H1 (cell line): ENCODE measurements at regions not wholly inside any gene's neighbourhood (a gene's known extent, or its start where the extent isn't known, plus 50 kb on each side); places are given as distances from the start of the nearest gene placed in this dataset.

Experiments
- CTCF ChIA-PET: fragments of 300-600 bp; sonication (Branson Sonifier 250); formaldehyde crosslinking; loops from one replicate; lab custom pipeline; 2021; ENCODE audit not compliant: partially characterized antibody; lab: Charles Lee
- POLR2A ChIA-PET: fragments of 300-600 bp; sonication (Branson Sonifier 250); formaldehyde crosslinking; loops from one replicate; lab custom pipeline; 2021; ENCODE audit warnings: inconsistent platforms; ENCODE audit not compliant: partially characterized antibody; lab: Charles Lee
- DNase-seq, 2 experiments: peaks; one replicate each; pipeline versions ENCODE4 v3.0.0 to v3.0.0-alpha.2; 2010 to 2022; ENCODE audit warnings: low spot score in 2 of 2, low read depth in 1 of 2, mixed read lengths in 1 of 2
- FAIRE-seq: peaks from 2 replicates; lab custom pipeline; 2011; peaks lifted over from hg19 to GRCh38; lab: Jason Lieb, UNC
- H2AFZ ChIP-seq: 2 replicates; pipeline ENCODE4 v1.8.1; 2012; ENCODE audit warnings: low read length, inconsistent platforms
- H2AK5ac ChIP-seq: 2 replicates; pipeline ENCODE4 v1.6.1; 2013; ENCODE audit warnings: low read depth, low read length
- H2BK120ac ChIP-seq: replicated peaks from 2 replicates; pipeline ENCODE3; 2013; ENCODE audit warnings: low read depth, low read length, inconsistent platforms
- H2BK12ac ChIP-seq: 2 replicates; pipeline ENCODE4 v1.6.1; 2013; ENCODE audit warnings: low read depth, low read length
- H2BK15ac ChIP-seq: 2 replicates; pipeline ENCODE4 v1.6.1; 2013; ENCODE audit warnings: low read length
- H2BK20ac ChIP-seq: 2 replicates; pipeline ENCODE4 v1.6.1; 2013; ENCODE audit warnings: low read length
- H2BK5ac ChIP-seq: 2 replicates; pipeline ENCODE4 v1.6.1; 2013; ENCODE audit warnings: low read depth, low read length
- H3K14ac ChIP-seq: 2 replicates; pipeline ENCODE4 v1.6.1; 2013; ENCODE audit warnings: inconsistent platforms; ENCODE audit not compliant: insufficient read length
- H3K18ac ChIP-seq: 2 replicates; pipeline ENCODE4 v1.6.1; 2013; ENCODE audit warnings: low read length; ENCODE audit errors: extremely low read depth
- H3K23ac ChIP-seq: 2 replicates; pipeline ENCODE4 v1.6.1; 2013; ENCODE audit warnings: inconsistent platforms; ENCODE audit not compliant: insufficient read length
- H3K23me2 ChIP-seq: 2 replicates; pipeline ENCODE4 v1.6.1; 2013; ENCODE audit warnings: low read depth, low read length
- H3K27ac ChIP-seq: 2 replicates; pipeline ENCODE4 v1.6.1; 2011; ENCODE audit warnings: low read depth, low read length, inconsistent platforms
- H3K27me3 ChIP-seq, 4 experiments: replicated peaks in 1 of 4; 1 replicate in 1 of 4; 2 replicates in 3 of 4; pipeline versions ENCODE4 v1.6.1 to v1.8.1; 2011 to 2013; ENCODE audit warnings: low read length in 3 of 4, mild to moderate bottlenecking in 3 of 4, inconsistent platforms in 2 of 4, mixed read lengths in 2 of 4, moderate library complexity in 1 of 4; ENCODE audit not compliant: control insufficient read depth in 3 of 4, insufficient read depth in 3 of 4; ENCODE audit errors: extremely low read depth in 1 of 4
- H3K36me3 ChIP-seq, 4 experiments: 2 replicates each; pipeline versions ENCODE4 v1.6.1 to v1.8.1; 2011 to 2013; ENCODE audit warnings: mild to moderate bottlenecking in 4 of 4, low read length in 3 of 4, moderate library complexity in 2 of 4, control low read depth in 1 of 4, inconsistent platforms in 1 of 4; ENCODE audit not compliant: insufficient read depth in 4 of 4, control insufficient read depth in 2 of 4
- H3K4ac ChIP-seq: replicated peaks from 2 replicates; pipeline ENCODE3; 2013; ENCODE audit warnings: low read length, low read depth, mixed read lengths, inconsistent platforms; ENCODE audit not compliant: insufficient read length
- H3K4me1 ChIP-seq, 4 experiments: replicated peaks in 1 of 4; 1 replicate in 1 of 4; 2 replicates in 3 of 4; pipeline versions ENCODE4 v1.6.1 to v1.8.1; 2011 to 2013; ENCODE audit warnings: low read length in 3 of 4, inconsistent platforms in 2 of 4, mixed read lengths in 1 of 4; ENCODE audit not compliant: insufficient read depth in 4 of 4, control insufficient read depth in 3 of 4
- H3K4me2 ChIP-seq, 2 experiments: 2 replicates each; pipeline versions ENCODE4 v1.6.1 to v1.8.1; 2011 to 2013; ENCODE audit warnings: low read depth in 2 of 2, low read length in 2 of 2, control low read depth in 1 of 2, inconsistent platforms in 1 of 2, mild to moderate bottlenecking in 1 of 2; ENCODE audit not compliant: insufficient read depth in 1 of 2
- H3K4me3 ChIP-seq, 4 experiments: fragments of 200-600, 300-600 bp in 1 of 4; sonication (generic), shearing (Covaris generic), sonication (Bioruptor Twin) in 1 of 4; 2 replicates each; pipeline versions ENCODE4 v1.5.1 to v1.8.1; 2011 to 2016; ENCODE audit warnings: low read length in 4 of 4, low read depth in 3 of 4, control low read depth in 2 of 4, inconsistent platforms in 2 of 4, mild to moderate bottlenecking in 2 of 4, mixed read lengths in 1 of 4, moderate library complexity in 1 of 4; ENCODE audit not compliant: insufficient read depth in 2 of 4; ENCODE audit errors: extremely low read depth in 1 of 4
- H3K56ac ChIP-seq: replicated peaks from 2 replicates; pipeline ENCODE3; 2013; ENCODE audit warnings: low read depth, mild to moderate bottlenecking, mixed read lengths, low read length, inconsistent platforms; ENCODE audit not compliant: insufficient read length
- H3K79me1 ChIP-seq: 2 replicates; pipeline ENCODE4 v1.6.1; 2013; ENCODE audit warnings: low read depth, low read length, control low read depth
- H3K79me2 ChIP-seq, 2 experiments: 2 replicates each; pipeline versions ENCODE4 v1.6.1 to v1.8.1; 2012 to 2013; ENCODE audit warnings: low read length in 2 of 2, mild to moderate bottlenecking in 2 of 2, inconsistent platforms in 1 of 2; ENCODE audit not compliant: insufficient read depth in 2 of 2, control insufficient read depth in 1 of 2
- H3K9ac ChIP-seq, 4 experiments: replicated peaks in 1 of 4; 1 replicate in 1 of 4; 2 replicates in 3 of 4; pipeline versions ENCODE4 v1.6.1 to v1.8.1; 2011 to 2013; ENCODE audit warnings: low read depth in 3 of 4, low read length in 3 of 4, control low read depth in 2 of 4, mild to moderate bottlenecking in 2 of 4, moderate library complexity in 2 of 4, inconsistent platforms in 1 of 4; ENCODE audit errors: extremely low read depth in 1 of 4
- H3K9me3 ChIP-seq, 2 experiments: 2 replicates each; pipeline versions ENCODE4 v1.6.1 to v1.8.1; 2012 to 2013; ENCODE audit warnings: mild to moderate bottlenecking in 2 of 2, moderate library complexity in 2 of 2, control low read depth in 1 of 2, inconsistent platforms in 1 of 2, low read depth in 1 of 2, low read length in 1 of 2, mixed read lengths in 1 of 2; ENCODE audit not compliant: insufficient read depth in 2 of 2
- H4K20me1 ChIP-seq, 2 experiments: replicated peaks in 1 of 2; 2 replicates each; pipeline versions ENCODE3 to v1.8.1; 2011 to 2013; ENCODE audit warnings: inconsistent platforms in 2 of 2, low read length in 2 of 2, mild to moderate bottlenecking in 1 of 2; ENCODE audit not compliant: insufficient read depth in 2 of 2, control insufficient read depth in 1 of 2
- H4K5ac ChIP-seq: 2 replicates; pipeline ENCODE4 v1.6.1; 2013; ENCODE audit warnings: low read length, low read depth, mixed read lengths, inconsistent platforms; ENCODE audit not compliant: insufficient read length
- H4K8ac ChIP-seq: 2 replicates; pipeline ENCODE4 v1.8.0; 2013; ENCODE audit warnings: mild to moderate bottlenecking, moderate library complexity, low read length, inconsistent platforms; ENCODE audit not compliant: insufficient read depth; ENCODE audit errors: extremely low read depth
- H4K91ac ChIP-seq: replicated peaks from 2 replicates; pipeline ENCODE3; 2013; ENCODE audit warnings: low read length, mixed read lengths, inconsistent platforms; ENCODE audit not compliant: insufficient read length
- CEBPB ChIP-seq: IDR thresholded peaks from 2 replicates; pipeline ENCODE4 v1.6.1; 2012; ENCODE audit warnings: low read depth, low read length
- SIN3A ChIP-seq, 2 experiments: IDR thresholded peaks in 1 of 2; conservative IDR thresholded peaks in 1 of 2; 2 replicates each; pipeline ENCODE4 v1.6.1; 2011 to 2012; ENCODE audit warnings: low read length in 2 of 2, improper control_type of control experiment in 1 of 2, low read depth in 1 of 2, mild to moderate bottlenecking in 1 of 2
- WGBS, 2 experiments: shearing (Covaris generic) in 1 of 2; methylation state at CpG; one replicate each; pipeline versions ENCODE4 v1.1.6 to v1.1.7; 2013 to 2015; ENCODE audit warnings: low lambda C conversion rate in 2 of 2, mixed read lengths in 2 of 2, inconsistent platforms in 1 of 2, low coverage in 1 of 2, missing lambda C conversion rate in 1 of 2; ENCODE audit not compliant: insufficient replicate concordance in 2 of 2, insufficient coverage in 1 of 2, insufficient read length in 1 of 2; ENCODE audit errors: extremely low coverage in 1 of 2, missing lambda C conversion rate in 1 of 2; 5-methylcytosine and 5-hydroxymethylcytosine counted together

- Histone ChIP-seq H3K14ac (no peak overlapping the region), H3K4me3 (no peak overlapping the region), H2BK120ac (no peak overlapping the region), H2AK5ac (no peak overlapping the region), H3K36me3 (no peaks in the 10 kb centered on the region; a peak in 1 of 8 replicates), H4K91ac (no peak overlapping the region), H3K4ac (no peak overlapping the region), H3K4me2 (no peak overlapping the region), H4K5ac (no peak overlapping the region), H3K79me2 (no peaks in the 10 kb centered on the region), H3K56ac (no peak overlapping the region), H3K9ac (no peak overlapping the region), H4K8ac (no peak overlapping the region), H3K27me3 (no peaks in the 10 kb centered on the region), H2BK12ac (no peak overlapping the region), H2BK20ac (no peak overlapping the region), H3K4me1 (peaks cover 0 to 2% (median 0%) of the 10 kb centered on the region in 4 experiments; a peak in 2 of 7 replicates), H3K18ac (no peak overlapping the region), H3K23me2 (no peaks in the 10 kb centered on the region), H4K20me1 (no peaks in the 10 kb centered on the region), H2BK15ac (no peak overlapping the region), H2BK5ac (no peak overlapping the region), H3K27ac (no peak overlapping the region), H2AFZ (no peak overlapping the region), H3K23ac (no peak overlapping the region), H3K9me3 (no peaks in the 10 kb centered on the region), H3K79me1 (no peaks in the 10 kb centered on the region)
- DNase-seq, result no peak
- ChIA-PET POLR2A (no interaction called here), CTCF (no interaction called here)
- TF ChIP-seq CEBPB, result peak; percentile 25; the same call in 1 of the 2 replicates
- TF ChIP-seq SIN3A (conservative IDR thresholded peaks at IDR 0.05 in 1 of 2, IDR thresholded peaks at IDR 0.05 in 1 of 2; ENCODE audit: low read depth in 1 of 2, low read length in 2 of 2), result no peak
- WGBS, 2 experiments, result 80% methylated on average over 7 of the region's 7 CpGs; no CpG with 5 or more reads in 1 of the 2 experiments
- no peak for FAIRE-seq
Observed at GRCh38 chr6:77074037-77074713, 389.1 kb downstream of the HTR1B start.
